Peyer's patch (tissue), 4 donors: ENCODE measurements at regions not wholly inside any gene's neighbourhood (a gene's known extent, or its start where the extent isn't known, plus 50 kb on each side); places are given as distances from the start of the nearest gene placed in this dataset.
"Not testable (repeated sequence)": the region's sequence is repeated elsewhere in the genome, so short reads cannot be mapped to it uniquely, and the experiment has no call there.

Experiments
- DNase-seq, 3 donors: peaks; one replicate each; pipeline ENCODE4 v3.0.0-alpha.2; 2017 to 2019
- H3K27ac ChIP-seq, 4 donors: fragments of 200-600 bp; sonication (generic); one replicate each; pipeline ENCODE4 v1.5.1; 2016 to 2019
- H3K27me3 ChIP-seq, 2 donors: fragments of 200-600 bp; sonication (generic); one replicate each; pipeline ENCODE4 v1.5.1; 2019
- H3K36me3 ChIP-seq, 3 donors: fragments of 200-600 bp; sonication (generic); one replicate each; pipeline ENCODE4 v1.5.1; 2016 to 2019
- H3K4me1 ChIP-seq, 4 donors: fragments of 200-600 bp; sonication (generic); one replicate each; pipeline ENCODE4 v1.5.1; 2016 to 2019
- H3K4me3 ChIP-seq, 4 donors: fragments of 200-600 bp; sonication (generic); 1 replicate in 3 of 4; 2 replicates in 1 of 4; pipeline ENCODE4 v1.5.1; 2016 to 2019; ENCODE audit warnings: mild to moderate bottlenecking in 1 of 4
- H3K9me3 ChIP-seq, 4 donors: fragments of 200-600 bp; sonication (generic); one replicate each; pipeline ENCODE4 v1.5.1; 2016 to 2019; ENCODE audit warnings: mild to moderate bottlenecking in 1 of 4
- POLR2A ChIP-seq, 2 donors: fragments of 450-650 bp; IDR thresholded peaks; one replicate each; pipeline ENCODE4 v1.5.1; 2017; ENCODE audit warnings: antibody characterized with exemption in 2 of 2, mild to moderate bottlenecking in 2 of 2, moderate library complexity in 2 of 2
- small RNA-seq, 2 donors: library from RNA; depleted of rRNA; stranded (forward); fragments of <200 nt; gene quantifications; one replicate each; pipeline ENCODE3, GENCODE V24; 2016
- TF ChIP-seq, protein P1 (sequence below), 6 experiments: fragments of 450-650 bp in 4 of 6; fragments of 200-600 bp in 2 of 6; sonication (generic) in 1 of 6; IDR thresholded peaks; one replicate each; pipeline ENCODE4 v1.5.1; 2017 to 2019; ENCODE audit warnings: antibody characterized with exemption in 6 of 6, mild to moderate bottlenecking in 3 of 6, moderate library complexity in 1 of 6

DNA sequence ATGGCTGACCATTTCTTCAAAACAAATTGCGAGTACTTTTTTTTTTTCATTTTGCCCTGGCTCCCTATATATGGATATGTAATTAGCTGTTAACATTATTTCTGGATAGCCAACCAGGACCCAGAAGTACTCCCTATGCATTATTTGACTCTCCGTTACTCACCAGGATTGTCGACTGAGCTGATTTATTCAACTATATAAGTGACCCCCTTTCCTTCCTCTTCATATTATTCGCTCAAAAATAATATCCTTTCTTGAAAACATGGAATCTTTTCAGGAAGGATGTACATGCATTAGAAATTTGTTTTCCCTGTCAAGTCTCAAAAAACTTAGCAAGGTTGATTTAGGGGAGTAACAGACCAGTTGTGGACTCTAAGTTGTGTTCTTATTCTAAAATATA lies 114.1 kb upstream of the KLHL4 start:
- TF ChIP-seq POLR2A (IDR thresholded peaks at IDR 0.05), result no peak
- TF ChIP-seq, protein P1, sequence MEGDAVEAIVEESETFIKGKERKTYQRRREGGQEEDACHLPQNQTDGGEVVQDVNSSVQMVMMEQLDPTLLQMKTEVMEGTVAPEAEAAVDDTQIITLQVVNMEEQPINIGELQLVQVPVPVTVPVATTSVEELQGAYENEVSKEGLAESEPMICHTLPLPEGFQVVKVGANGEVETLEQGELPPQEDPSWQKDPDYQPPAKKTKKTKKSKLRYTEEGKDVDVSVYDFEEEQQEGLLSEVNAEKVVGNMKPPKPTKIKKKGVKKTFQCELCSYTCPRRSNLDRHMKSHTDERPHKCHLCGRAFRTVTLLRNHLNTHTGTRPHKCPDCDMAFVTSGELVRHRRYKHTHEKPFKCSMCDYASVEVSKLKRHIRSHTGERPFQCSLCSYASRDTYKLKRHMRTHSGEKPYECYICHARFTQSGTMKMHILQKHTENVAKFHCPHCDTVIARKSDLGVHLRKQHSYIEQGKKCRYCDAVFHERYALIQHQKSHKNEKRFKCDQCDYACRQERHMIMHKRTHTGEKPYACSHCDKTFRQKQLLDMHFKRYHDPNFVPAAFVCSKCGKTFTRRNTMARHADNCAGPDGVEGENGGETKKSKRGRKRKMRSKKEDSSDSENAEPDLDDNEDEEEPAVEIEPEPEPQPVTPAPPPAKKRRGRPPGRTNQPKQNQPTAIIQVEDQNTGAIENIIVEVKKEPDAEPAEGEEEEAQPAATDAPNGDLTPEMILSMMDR (IDR thresholded peaks at IDR 0.05), result no peak
- H3K4me1 ChIP-seq, result no peaks in the 10 kb centered on the region
- no peaks in the 10 kb centered on the region for H3K9me3 ChIP-seq
- H3K27ac ChIP-seq, result no peak overlapping the region
- no peaks in the 10 kb centered on the region for H3K36me3 ChIP-seq
- H3K27me3 ChIP-seq, result no peaks in the 10 kb centered on the region
- H3K4me3 ChIP-seq, result no peak overlapping the region
- no peak for DNase-seq

DNA sequence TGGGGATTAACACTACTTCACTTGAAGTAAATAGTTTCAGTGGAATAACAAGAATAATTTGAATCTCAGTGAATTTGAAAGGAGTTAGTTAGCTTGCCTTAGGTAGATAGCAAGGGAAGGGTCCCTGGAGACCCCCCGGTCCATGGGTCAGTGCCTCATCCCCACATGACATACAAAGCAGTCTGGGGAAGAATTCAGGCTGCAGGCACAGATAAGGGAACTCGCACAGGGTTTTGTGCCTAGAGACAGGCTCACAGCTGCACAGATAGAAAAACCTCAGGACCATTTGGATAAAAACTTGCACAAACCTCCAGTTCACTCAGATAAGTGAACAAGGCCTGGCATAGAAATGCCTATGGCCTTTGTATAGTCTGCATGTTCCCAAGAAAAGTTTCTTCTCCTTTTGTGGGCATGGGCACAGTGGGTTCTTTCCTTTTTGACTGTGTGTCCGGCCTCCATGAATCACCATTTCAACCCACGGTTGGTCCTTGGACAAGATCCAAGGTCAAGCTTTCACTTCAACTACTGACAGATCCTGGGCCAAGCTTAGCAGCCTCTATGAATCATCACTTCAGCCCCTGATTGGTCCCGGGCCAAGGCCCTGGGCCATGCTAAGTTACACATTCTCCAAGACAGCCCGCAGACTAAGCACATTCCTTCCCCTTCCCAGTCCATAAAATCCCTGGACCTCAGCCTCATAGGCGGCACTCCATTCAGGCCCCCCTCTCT lies 108.3 kb upstream of the KLHL4 start:
- Histone ChIP-seq H3K4me3 (no peak overlapping the region), H3K4me1 (no peaks in the 10 kb centered on the region), H3K27me3 (no peaks in the 10 kb centered on the region), H3K36me3 (no peaks in the 10 kb centered on the region), H3K9me3 (no peaks in the 10 kb centered on the region), H3K27ac (no peak overlapping the region)
- DNase-seq, result no peak
- TF ChIP-seq POLR2A (IDR thresholded peaks at IDR 0.05), result no peak

DNA sequence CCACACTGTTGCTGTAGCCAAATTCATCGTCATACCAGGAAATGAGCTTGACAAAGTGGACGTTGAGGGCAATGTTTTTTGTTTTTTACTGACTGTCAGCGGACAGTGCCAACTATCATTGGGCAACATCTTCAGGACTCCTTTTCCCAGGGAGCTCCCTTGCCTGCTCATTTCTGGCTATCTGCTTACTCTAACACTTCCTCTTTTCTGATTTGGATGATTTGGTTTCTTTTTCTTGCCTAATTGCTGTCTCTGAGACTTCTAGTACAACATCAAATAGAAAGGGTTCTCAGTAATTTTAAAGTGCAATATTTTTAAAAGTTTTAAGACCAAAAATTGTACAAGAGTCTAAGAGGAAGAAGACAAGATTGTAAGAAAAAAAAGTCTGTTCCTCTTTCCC lies 92.0 kb upstream of the KLHL4 start:
- H3K4me3 ChIP-seq, result no peak overlapping the region
- H3K27ac ChIP-seq, result no peak overlapping the region
- H3K4me1 ChIP-seq, result no peaks in the 10 kb centered on the region
- no peak for TF ChIP-seq POLR2A (IDR thresholded peaks at IDR 0.05)
- TF ChIP-seq, protein P1 (IDR thresholded peaks at IDR 0.05), result no peak
- H3K9me3 ChIP-seq, result no peaks in the 10 kb centered on the region
- no peaks in the 10 kb centered on the region for H3K27me3 ChIP-seq
- no peaks in the 10 kb centered on the region for H3K36me3 ChIP-seq
- no peak for DNase-seq

DNA sequence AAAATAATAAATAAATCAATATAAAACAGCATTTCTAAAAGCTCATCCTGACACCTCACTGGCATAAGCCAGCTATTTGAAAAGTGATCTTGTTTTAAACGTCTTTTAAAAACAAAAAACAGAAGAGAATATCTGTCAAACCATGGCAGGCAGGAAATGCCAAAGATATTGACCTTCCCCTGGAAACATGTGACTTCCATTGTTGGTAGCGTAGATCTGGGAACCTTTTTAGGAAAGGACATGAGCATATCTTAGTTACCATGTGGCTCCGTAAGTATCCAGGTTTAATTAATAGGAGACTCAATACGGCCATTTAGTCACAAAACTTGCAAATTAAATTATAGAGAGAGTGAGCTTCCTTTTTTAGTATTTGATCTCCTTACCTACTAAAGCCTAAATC lies 83.0 kb upstream of the KLHL4 start:
- no peaks in the 10 kb centered on the region for H3K9me3 ChIP-seq
- H3K27me3 ChIP-seq, result no peaks in the 10 kb centered on the region
- no peak for DNase-seq
- TF ChIP-seq POLR2A (IDR thresholded peaks at IDR 0.05), result no peak
- TF ChIP-seq, protein P1 (IDR thresholded peaks at IDR 0.05), result no peak
- no peak overlapping the region for H3K4me3 ChIP-seq
- no peaks in the 10 kb centered on the region for H3K36me3 ChIP-seq
- H3K4me1 ChIP-seq, result no peaks in the 10 kb centered on the region
- no peak overlapping the region for H3K27ac ChIP-seq

DNA sequence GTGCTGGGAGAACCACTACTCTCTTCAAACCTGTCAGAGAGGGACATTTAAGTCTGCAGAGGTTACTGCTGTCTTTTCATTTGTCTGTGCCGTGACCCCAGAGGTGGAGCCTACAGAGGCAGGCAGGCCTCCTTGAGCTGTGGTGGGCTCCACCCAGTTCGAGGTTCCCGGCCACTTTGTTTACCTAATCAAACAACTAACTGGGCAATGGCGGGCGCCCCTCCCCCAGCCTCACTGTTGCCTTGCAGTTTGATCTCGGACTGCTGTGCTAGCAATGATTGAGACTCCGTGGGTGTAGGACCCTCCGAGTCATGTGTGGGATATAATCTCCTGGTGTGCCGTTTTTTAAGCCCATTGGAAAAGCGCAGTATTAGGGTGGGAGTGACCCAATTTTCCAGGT lies 69.0 kb upstream of the KLHL4 start:
- not testable (repeated sequence) for H3K27ac ChIP-seq, DNase-seq, H3K36me3 ChIP-seq, H3K4me1 ChIP-seq, H3K9me3 ChIP-seq, H3K4me3 ChIP-seq, H3K27me3 ChIP-seq

DNA sequence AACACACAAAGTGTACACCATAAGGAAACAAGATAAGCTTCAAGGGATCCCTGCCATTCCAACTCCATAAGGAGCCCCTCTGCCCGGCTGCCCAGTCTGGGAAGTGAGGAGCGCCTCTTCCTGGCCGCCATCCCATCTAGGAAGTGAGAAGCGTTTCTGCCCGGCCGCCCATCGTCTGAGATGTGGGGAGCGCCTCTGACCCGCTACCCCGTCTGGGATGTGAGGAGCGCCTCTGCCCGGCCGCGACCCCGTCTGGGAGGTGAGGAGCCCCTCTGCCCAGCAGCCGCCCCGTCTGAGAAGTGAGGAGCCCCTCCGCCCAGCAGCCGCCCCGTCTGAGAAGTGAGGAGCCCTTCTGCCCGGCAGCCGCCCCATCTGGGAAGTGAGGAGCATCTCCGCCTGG lies 51.8 kb upstream of the KLHL4 start:
- H3K4me3 ChIP-seq, H3K9me3 ChIP-seq, H3K27me3 ChIP-seq, H3K27ac ChIP-seq, H3K36me3 ChIP-seq, DNase-seq, H3K4me1 ChIP-seq: not testable (repeated sequence)

Small RNA genes in the stretch of these regions (small RNA-seq; reads per million reads assigned to genes)
- 0 reads per million in 2 donors for gene Z96811.1
